Amniotic epithelial cell (primary cell): ENCODE measurements at regions not wholly inside any gene's neighbourhood (a gene's known extent, or its start where the extent isn't known, plus 50 kb on each side); places are given as distances from the start of the nearest gene placed in this dataset.

Experiments
- DNase-seq: peaks from one replicate; pipeline ENCODE4 v3.0.0-alpha.2; 2010; ENCODE audit warnings: low read depth

DNA sequence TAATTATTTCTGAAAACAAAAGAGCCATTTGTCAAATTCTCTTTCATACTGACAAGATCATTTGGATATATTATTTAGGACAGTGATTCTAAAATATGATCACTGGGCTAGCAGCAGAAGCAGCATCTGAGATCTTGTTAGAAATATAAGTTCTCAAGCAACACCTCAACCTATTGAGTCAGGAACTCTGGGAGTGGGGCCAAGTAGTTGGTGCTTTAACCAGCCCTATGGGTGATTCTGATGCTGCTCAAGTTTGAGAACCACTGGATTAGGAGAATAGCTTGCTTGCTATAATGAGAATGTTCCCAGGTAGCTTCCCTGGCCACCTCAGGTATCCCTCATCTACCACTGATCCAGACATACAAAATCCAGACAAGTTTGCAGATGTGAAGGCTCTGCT, 466.9 kb upstream of the CELF4 start:
- no peak for DNase-seq

DNA sequence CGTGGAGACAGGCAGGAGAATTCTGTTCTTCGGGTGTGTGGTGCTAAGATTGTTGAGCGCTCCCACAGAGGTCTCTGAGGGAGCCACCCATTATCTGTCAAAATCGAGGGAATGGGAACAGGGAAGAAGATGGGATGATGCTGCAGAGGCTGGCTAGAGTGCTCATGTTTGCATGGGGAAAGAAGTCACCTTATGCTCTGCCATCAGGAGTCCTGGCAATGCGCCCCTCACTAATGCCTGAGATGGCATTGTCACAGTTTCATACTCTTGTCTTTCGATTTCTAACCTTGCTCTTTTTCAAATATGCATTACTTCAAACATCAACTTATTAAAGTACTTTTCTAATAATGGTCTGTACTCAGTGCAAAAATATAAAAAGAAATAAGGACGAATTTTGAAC, 463.3 kb upstream of the CELF4 start:
- DNase-seq: no peak

DNA sequence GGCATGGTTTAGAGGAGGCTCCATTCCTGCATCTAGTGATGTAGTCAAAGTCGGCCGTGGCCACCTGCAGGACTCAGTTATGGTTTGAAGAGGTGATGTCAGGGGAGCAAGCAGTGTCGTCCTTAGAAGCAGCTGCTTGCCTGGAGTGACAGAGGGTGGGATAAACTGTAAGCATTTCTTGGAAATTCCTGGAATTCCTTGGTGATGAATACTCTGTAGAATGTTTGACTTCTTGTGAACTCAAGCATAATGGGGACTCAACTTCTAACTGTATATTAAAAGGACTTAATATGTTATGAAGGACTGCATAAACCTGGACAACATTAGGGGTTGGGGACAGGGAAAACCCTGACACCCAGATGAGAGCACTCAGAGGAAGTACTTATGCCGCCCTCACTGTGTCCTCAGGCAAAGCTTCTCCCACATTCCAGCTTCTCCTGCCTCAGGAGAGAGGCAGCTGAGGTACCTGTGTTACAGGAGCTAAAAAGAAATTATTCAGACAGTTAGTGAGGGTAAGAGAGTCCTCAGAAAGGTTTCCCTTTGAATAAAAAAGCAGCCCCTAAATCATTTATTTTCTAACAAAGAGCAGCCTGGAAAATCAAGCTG, 459.9 kb upstream of the CELF4 start:
- no peak for DNase-seq

DNA sequence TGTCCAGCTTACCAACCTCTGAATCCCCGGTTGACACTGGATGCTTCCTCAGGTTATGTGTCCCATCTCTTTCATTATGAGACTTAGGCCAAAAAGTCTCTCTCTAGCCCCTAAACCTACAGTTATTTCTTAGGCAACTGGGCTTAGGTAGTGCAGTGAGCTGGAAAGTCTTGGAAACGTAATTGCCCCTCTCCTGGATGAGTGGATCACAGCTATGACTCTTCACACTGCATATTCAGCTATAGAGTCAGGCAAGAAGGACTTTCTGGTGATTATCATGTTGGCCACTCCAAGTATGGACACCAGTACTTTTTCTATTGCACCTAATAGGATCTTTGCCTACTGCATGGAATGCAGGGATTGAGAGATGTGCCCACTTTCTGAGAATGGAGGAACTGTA, 458.3 kb upstream of the CELF4 start:
- DNase-seq: no peak

DNA sequence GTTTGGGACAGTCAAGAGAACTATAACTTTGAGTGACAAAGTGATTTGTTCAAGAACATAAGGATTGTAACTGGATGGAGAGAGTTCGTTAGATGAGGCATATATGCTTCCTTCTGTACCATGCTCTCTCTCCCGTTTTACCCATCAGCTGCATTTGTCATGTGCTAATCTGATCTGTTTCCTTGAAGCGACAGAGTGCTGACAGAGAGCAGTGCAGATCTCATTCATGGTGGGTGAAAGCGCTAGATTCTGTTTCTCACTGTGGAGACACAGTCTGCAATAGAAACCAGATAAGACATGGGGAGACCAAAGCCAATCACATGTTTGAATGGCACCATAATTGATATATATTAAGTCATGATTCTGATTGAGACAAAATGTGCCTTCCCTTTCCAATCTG, 456.6 kb upstream of the CELF4 start:
- DNase-seq: no peak

DNA sequence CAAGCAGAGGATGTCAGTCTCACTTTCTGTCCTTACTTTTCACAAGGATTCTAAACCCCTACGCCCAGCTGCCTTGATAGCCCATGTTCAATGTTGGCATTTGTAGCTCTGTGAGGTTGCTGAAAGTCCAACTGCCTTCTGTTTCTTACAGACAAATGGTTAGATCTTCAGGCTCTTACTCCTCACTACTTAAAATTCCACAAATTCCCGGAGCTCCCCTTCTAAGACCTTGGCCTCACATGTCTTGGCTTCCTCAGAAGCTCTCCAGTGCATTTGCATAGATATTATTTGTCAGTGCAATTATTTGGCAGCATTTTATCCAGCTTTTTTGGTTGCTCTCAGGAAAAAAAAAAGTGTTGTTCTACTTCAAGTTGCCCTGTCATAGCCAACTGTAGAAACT, 453.7 kb upstream of the CELF4 start:
- no peak for DNase-seq

DNA sequence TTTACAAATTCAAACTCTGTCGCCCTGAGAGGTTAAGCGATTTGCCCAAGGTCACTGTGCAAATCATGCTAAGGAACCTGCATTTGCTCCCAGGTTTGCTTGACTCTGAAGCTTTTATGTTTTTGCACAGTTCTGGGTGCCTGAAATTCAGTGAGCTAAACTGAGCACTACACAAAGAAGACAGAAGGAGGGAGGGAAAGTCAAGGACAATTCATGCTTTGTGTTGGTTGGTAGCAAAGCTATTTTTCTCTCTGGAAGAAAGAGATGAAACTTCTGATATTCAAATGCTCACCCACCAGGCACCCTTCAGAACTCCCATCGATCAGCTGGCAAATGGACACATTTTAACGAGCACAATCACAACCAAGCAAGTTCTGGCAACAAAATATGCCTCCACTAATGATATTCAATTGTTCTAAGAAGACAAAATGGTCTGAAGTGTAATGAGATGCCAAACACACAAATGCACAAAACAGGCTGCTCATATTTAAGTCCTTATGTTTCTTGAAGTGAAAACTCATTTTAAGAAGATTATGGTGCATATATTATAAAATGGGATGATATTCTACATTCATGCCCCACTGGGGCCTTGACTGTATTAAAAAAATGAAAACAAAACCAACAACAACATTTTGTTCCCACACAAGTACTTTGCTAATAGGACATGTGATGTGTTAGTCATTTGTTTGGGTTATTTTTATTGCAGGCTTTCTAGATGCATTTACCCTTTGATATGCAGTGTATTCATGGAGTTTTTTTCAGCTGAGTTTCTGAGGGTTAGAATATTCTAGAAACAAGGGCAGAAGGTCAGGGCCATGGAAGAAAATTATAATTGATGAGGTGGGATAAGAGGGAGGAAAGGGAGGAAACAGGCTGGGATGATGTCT, 445.6 kb upstream of the CELF4 start:
- no peak for DNase-seq

DNA sequence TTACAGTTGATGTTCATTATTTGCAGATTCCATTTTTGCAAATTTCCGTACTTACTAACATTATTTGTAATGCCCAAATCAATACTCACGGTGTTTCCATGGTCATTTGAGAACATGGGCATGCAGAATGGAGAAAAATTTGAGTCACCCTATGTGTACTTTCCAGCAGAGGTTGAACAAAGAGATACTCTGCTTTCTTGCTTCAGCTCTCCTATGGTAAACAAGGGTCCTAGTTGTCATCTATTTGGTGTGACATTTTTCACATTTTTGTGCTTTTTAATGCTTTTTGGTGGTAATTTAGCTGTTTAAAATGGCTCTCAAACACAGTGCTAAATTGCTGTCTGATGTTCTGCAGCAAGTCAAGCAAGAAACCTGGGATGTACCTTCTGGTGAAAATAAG, 444.4 kb upstream of the CELF4 start:
- DNase-seq: no peak

DNA sequence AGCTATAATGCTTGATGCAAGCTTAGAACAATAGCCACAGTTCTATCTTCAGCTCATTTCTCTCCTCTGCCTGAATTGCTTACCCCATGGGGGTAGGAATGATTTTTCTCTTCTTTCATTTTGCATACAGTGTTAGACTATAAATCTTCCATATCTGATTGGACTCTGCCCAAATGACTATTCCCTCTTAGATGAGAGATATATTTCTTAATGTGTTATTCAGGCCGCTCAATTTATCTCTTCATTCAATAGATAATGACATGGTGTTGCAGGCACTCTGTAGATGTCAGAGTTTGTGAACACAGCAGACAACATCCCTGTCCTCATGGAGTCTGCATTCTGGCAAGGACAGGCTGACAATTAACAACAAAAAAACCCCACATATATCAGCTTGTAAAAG, 443.7 kb upstream of the CELF4 start:
- DNase-seq: no peak

DNA sequence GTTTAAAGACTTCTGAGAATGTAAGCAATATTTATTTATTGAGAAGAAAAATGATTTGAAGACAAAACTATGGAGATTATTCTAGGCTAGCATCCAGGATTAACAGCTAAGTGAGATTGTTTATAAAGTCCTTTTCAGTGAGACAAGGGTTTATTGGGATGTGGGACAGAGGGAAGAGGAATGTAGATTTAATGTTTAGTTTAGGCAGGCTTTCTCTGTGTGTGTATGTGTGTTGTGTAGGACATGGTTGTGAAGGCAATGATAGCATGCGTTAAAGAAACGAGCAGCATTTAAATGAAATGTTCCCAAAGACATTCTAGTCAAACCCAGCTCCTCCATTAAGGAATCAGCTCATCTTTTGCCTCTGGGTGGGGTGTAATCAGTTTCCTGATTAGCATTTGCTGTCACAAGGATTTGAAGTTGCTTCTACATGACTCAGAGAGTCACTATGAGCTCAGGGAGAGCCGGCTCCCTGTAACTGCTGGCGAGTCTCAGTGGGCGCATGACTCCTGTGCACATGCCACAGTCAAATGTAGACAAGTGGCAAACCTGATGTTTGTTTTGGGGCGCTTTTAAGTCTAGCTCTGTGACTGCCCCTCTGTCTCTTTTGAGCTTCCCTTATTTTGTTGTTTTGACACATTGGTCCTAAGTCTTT, 442.2 kb upstream of the CELF4 start:
- DNase-seq: no peak

DNA sequence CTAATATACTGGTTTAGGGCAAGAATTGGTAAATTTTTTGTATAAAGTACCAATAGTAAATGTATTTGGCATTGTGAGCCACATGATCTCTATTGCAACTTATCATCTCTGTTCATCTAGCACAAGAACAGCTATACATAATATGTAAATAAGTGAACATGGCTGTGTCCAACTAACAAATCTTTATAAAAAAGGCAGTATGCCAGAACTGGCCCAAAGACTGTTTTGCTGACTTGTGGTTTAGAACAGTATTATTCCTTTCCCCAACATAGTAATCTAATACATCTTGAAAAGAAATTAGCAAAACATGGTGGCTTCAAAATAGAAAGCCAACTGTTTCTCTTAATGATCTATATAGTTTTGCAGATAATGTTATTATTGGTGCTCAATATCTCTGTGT, 441.4 kb upstream of the CELF4 start:
- no peak for DNase-seq

DNA sequence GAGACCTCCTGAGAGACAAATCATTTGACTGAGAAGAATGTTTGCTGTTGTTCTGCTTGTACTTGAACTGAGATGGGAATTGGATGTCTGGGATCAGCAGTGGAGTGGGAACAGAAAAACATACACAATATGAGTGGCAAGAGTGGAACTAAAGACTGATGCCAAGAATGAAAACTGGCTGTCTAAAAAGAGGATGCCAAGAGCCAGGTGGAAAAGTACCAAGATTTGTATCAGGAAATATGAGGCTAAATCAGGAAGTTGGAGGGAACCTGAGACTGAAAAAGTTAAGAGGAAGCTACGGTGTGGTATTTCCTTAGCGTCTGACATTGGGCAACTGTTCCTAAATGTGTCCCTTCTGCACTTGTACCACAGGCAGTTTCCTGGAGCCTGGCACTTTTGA, 440.9 kb upstream of the CELF4 start:
- DNase-seq: no peak

DNA sequence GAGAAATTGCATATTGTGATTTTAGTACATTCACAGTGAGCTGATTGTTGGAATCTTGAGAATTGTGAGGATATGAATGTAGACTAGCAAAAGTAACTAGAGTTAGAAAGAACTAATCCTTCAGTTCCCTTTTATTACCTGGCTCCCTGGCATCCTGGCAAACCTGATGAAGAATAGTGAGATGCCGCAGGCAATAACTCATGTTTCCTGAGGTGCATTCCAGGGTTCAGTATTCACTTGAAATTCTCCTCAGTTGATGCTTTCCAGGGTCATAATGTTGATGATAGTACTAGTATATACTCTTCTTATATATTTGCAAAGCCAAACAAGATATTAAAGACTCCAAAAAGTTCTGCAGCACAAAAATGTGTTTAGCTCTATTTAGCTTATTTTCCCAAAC, 432.1 kb upstream of the CELF4 start:
- DNase-seq: no peak

DNA sequence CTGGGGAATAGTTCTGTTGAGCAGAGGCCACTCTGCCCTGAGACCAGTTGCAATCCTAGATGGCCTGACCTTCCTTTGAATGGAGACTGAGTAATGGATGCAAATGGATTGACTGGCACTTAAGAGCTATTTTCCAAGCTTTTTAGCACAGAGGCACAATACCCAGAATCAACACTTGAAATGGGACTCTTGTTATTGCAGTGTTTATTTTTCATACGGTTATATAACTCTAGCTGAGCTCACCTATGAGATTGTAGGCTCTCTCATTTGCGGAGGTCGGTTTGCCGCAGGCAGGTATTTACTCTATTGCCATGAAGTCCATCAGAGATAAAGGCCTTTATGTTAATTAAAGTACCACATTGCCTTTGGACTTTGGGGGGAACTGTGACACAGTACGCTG, 422.3 kb upstream of the CELF4 start:
- DNase-seq: no peak

DNA sequence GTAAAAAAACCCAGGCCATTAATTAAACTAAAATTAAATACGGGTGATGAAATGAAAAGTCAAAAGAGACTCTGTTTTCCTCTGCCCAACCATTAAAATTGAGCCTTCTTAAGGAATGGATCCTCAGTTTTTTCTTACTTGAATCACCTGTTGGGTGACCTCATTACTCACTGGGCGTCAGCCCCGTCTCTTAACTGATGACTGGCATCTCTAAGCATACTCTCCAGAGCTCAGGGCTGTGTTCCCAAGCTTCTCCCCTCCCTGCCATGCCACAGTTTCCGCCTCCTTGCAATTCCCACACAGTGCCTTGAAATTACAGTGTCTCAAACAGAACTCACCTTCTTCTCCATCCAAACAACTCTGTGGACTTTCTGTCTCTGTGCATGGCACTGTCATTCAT, 421.1 kb upstream of the CELF4 start:
- no peak for DNase-seq

DNA sequence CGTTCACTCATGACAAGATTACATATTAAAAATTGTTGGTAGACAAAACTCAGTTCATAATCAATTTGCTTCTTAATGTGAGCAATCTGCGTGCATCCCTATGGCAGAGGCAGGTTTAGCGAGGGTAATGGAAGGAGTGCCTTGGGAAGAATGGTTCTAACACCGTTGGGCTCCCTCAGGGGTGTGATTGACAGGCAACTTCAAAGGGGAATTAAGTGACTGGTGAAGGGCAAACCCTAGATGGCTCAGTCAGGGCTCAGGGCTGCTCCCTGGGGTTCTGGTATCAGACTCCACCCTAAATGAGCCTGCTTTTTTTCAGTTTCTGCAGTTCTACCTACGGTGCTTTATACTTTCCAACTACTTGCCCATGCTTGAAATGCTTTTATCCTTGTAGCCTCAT, 419.5 kb upstream of the CELF4 start:
- no peak for DNase-seq

DNA sequence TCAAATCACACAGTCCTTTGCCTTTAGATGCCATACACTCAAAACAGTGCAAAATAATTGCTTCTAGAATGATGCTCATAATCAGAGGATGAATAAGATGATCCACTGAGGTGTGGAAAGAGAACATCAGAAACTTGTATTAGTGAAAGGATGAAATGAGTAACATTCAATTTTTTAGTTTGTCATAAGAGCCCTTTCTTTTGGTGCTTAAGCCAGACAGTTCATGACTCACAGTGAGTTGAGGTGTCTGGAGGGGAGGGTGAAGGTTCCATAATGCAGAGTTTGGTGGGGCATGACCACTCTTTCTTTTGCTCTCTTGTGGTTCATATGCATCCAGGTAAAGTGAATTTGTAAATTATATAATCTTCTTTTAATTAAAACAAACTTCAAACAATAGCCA, 415.0 kb upstream of the CELF4 start:
- DNase-seq: no peak

DNA sequence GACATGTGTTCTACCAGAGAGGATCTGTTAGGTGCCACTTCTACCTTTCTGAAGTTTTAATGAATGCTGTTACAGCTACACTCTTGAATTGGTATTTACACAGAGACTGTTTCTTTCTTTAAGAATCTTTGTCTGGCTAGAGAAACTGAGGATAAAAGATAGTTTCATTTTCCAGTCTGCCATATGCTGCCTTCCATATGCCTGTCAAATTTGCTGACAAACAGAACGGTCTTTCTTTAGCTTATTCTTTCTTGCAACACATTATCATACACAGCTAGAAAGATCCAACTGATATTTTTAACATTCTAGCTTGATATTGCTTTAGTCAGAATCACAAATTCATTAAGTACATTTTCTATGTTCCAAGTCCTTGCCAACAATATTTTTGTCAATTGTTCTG, 409.8 kb upstream of the CELF4 start:
- no peak for DNase-seq

DNA sequence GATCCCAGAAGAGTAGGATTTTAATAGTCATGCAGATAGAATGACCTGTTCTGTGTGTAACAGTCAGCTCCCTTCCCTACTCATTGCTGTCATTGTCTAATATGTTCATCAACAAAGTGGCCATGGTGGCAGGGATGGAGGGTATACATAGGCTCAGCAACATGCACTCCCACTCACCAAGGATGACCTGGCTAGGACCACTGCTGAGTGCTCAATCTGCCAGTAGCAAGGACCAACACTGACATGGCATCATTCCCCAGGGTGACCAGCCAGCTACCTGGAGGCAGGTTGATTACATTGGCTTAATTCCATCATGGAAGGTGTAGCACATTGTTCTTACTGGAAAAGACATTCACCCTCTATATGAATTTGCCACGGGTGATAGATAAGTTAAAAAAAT, 401.7 kb upstream of the CELF4 start:
- DNase-seq: no peak

DNA sequence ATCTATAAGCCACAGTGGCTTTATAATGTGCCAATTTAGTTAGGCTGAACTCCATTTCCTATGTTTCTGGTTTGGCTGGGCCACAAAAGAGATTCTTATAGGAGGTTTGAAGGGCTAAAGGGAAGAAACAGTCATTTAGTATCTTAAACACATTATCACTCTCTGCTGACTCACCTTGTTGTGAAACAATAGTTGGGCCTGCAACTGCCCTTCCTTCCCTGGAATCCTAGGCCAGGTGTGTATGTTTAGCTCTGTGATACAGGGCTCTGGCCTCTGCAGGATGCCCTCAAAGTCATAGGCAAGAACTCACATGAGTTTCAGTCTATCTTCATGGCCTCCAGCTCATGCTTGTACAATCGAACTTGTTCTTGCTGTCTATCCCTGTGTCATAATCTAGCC, 400.0 kb upstream of the CELF4 start:
- no peak for DNase-seq

DNA sequence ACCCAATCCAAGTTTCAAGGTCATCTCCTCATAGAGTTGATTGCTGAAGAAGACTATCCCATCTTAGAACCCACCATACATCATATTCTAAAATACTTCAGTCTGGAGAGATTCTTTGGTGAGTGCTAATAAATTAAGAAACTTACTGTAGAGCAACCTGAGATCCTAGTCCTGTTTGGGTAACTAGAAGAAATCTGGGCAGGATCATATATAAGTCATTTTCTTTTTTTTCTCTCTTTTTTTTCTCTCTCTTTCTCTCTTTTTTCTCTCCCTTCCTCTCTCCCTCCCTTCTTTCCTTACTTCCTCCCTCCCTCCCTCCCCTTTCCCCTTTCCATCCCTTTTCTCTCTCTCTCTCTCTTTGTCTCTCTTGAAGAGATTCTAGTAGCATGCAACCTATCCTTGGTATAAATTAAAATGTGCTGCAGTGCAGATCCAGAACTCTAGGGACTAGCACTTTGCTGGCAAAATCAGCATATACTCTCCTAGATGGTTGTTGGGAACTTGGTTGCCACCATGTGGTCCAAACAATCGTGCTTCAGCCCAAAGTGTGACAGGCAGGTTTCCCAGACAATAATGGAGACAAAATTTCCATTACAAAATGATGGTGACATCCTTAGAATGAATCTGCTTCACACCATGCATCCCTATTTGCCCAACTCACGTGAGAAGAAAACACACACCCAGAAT, 399.4 kb upstream of the CELF4 start:
- no peak for DNase-seq

DNA sequence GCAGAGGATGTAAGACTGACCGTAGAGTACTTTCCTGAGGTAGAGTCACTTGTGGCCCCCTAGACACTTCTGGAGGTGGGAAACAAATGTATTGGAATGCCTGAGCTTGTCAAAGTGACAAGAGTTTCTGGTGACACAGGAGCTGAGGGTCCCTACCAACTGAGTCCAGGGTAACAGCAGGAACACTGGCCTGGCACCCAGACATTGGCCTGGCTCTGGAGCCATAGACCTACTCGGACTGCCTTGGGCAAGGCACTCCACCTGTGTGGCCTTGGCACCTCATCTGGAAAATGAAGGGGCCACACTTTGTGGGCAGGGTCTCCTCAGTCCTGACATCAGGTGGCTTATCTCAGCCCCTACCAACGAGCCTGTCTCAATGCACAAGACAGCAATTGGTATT, 398.2 kb upstream of the CELF4 start:
- DNase-seq: no peak
